Gastrocnemius medialis (tissue), 4 donors: ENCODE measurements at regions not wholly inside any gene's neighbourhood (a gene's known extent, or its start where the extent isn't known, plus 50 kb on each side); places are given as distances from the start of the nearest gene placed in this dataset.

ENCODE experiments used
- POLR2A ChIP-seq, 2 donors: fragments of 450-650 bp; IDR thresholded peaks; one replicate each; pipeline ENCODE4 v1.6.1; 2017; ENCODE audit warnings: antibody characterized with exemption in 2 of 2, mild to moderate bottlenecking in 2 of 2, moderate library complexity in 2 of 2
- TF ChIP-seq, protein P1 (sequence below), 5 experiments: fragments of 450-650 bp in 3 of 5; fragments of 200-600 bp in 2 of 5; sonication (generic) in 2 of 5; IDR thresholded peaks in 4 of 5; conservative IDR thresholded peaks in 1 of 5; 1 replicate in 4 of 5; 2 replicates in 1 of 5; pipeline ENCODE4 v1.5.1; 2016 to 2019; ENCODE audit warnings: antibody characterized with exemption in 5 of 5, mild to moderate bottlenecking in 3 of 5, moderate library complexity in 3 of 5

DNA sequence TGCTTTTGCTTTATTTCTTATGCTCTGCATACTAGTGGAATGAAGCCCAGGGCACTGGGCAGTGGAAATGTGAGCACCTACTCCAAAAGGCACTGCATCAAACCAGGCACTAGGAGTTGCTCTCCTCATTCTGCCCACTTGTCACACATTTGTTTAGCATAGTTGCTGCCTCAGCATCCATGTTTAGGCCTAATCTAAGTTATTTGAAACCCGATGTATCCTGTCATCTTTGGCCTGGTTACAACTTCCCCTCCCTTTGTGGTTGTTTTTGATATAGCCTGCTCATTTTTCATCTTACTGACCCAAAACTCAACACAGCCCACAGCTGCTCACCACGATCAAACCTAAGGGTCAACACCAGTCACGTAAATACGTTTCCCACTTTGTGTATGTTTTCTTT is 82.2 kb upstream of the SELENOK start:
- TF ChIP-seq, protein P1, sequence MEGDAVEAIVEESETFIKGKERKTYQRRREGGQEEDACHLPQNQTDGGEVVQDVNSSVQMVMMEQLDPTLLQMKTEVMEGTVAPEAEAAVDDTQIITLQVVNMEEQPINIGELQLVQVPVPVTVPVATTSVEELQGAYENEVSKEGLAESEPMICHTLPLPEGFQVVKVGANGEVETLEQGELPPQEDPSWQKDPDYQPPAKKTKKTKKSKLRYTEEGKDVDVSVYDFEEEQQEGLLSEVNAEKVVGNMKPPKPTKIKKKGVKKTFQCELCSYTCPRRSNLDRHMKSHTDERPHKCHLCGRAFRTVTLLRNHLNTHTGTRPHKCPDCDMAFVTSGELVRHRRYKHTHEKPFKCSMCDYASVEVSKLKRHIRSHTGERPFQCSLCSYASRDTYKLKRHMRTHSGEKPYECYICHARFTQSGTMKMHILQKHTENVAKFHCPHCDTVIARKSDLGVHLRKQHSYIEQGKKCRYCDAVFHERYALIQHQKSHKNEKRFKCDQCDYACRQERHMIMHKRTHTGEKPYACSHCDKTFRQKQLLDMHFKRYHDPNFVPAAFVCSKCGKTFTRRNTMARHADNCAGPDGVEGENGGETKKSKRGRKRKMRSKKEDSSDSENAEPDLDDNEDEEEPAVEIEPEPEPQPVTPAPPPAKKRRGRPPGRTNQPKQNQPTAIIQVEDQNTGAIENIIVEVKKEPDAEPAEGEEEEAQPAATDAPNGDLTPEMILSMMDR (IDR thresholded peaks at IDR 0.05 in 4 of 5, conservative IDR thresholded peaks at IDR 0.05 in 1 of 5): no peak
- TF ChIP-seq POLR2A (IDR thresholded peaks at IDR 0.05): no peak
